HepG2 (cell line): ENCODE measurements at regions not wholly inside any gene's neighbourhood (a gene's known extent, or its start where the extent isn't known, plus 50 kb on each side); places are given as distances from the start of the nearest gene placed in this dataset.

ENCODE experiments used
- ATF2 ChIP-seq: sonication (generic); formaldehyde crosslinking; IDR thresholded peaks from 2 replicates; pipeline ENCODE4 v1.4.0; 2020; ENCODE audit warnings: missing genetic modification reagents
- CHD2 ChIP-seq: IDR thresholded peaks from 2 replicates; pipeline ENCODE4 v1.6.1; 2011; ENCODE audit warnings: low read depth, low read length, improper control_type of control experiment
- CREB1 ChIP-seq, 2 experiments: fragments of 450-650 bp in 1 of 2; IDR thresholded peaks; 2 replicates each; pipeline ENCODE4 v1.6.1; 2016 to 2017; ENCODE audit warnings: control low read depth in 1 of 2, mild to moderate bottlenecking in 1 of 2, missing compliant biosample characterization in 1 of 2, missing genetic modification characterization in 1 of 2
- HMG20A ChIP-seq: IDR thresholded peaks from 2 replicates; pipeline ENCODE4 v1.6.1; 2016; ENCODE audit warnings: borderline replicate concordance
- HOMEZ ChIP-seq: IDR thresholded peaks from 2 replicates; pipeline ENCODE4 v1.6.1; 2016; ENCODE audit warnings: low read depth
- HOXA5 ChIP-seq: sonication (generic); formaldehyde crosslinking; IDR thresholded peaks from 2 replicates; pipeline ENCODE4 v1.4.0; 2020; ENCODE audit warnings: missing genetic modification reagents
- NKX3-1 ChIP-seq: sonication (generic); formaldehyde crosslinking; IDR thresholded peaks from 2 replicates; pipeline ENCODE4 v1.5.0; 2020; ENCODE audit warnings: missing genetic modification reagents
- PHF20 ChIP-seq: sonication (generic); formaldehyde crosslinking; IDR thresholded peaks from 2 replicates; pipeline ENCODE4 v1.5.0; 2020; ENCODE audit warnings: mild to moderate bottlenecking, missing genetic modification reagents
- RARA ChIP-seq: IDR thresholded peaks from 2 replicates; pipeline ENCODE4 v1.6.1; 2016; ENCODE audit warnings: missing genetic modification reagents, missing compliant biosample characterization
- TAF1 ChIP-seq: sonication (generic); formaldehyde crosslinking; IDR thresholded peaks from 2 replicates; pipeline ENCODE4 v1.4.0; 2020; ENCODE audit warnings: missing genetic modification reagents
- TCF12 ChIP-seq, 2 experiments: fragments of 450-650 bp in 1 of 2; sonication (generic) in 1 of 2; formaldehyde crosslinking in 1 of 2; IDR thresholded peaks; 2 replicates each; pipeline versions ENCODE4 v1.6.1 to v1.8.0; 2017 to 2022; ENCODE audit warnings: antibody characterized with exemption in 1 of 2, mild to moderate bottlenecking in 1 of 2, missing genetic modification reagents in 1 of 2, moderate library complexity in 1 of 2
- THAP9 ChIP-seq: sonication (generic); formaldehyde crosslinking; IDR thresholded peaks from 2 replicates; pipeline ENCODE4; 2020; ENCODE audit warnings: missing genetic modification reagents, mild to moderate bottlenecking, borderline replicate concordance
- U2AF1 ChIP-seq: fragments of 200-400 bp; formaldehyde crosslinking; optimal IDR thresholded peaks from 2 replicates; pipeline ENCODE3; 2017; ENCODE audit warnings: mild to moderate bottlenecking, low read depth, low read length
- WIZ ChIP-seq: sonication (generic); formaldehyde crosslinking; IDR thresholded peaks from 2 replicates; pipeline ENCODE4 v1.5.1; 2020; ENCODE audit warnings: mild to moderate bottlenecking, missing genetic modification reagents
- ZNF331 ChIP-seq: sonication (generic); formaldehyde crosslinking; IDR thresholded peaks from 2 replicates; pipeline ENCODE4 v1.4.0; 2020; ENCODE audit warnings: missing genetic modification reagents
- ZNF816 ChIP-seq: sonication (generic); formaldehyde crosslinking; IDR thresholded peaks from 2 replicates; pipeline ENCODE4 v1.8.0; 2022; ENCODE audit warnings: missing genetic modification reagents, mild to moderate bottlenecking, borderline replicate concordance
- TF ChIP-seq, protein P1 (sequence below): sonication (generic); formaldehyde crosslinking; IDR thresholded peaks from 2 replicates; pipeline ENCODE4 v1.4.0; 2020; ENCODE audit warnings: missing genetic modification reagents
- TF ChIP-seq, protein P2 (sequence below): IDR thresholded peaks from 2 replicates; pipeline ENCODE4 v1.6.1; 2018; ENCODE audit warnings: missing genetic modification reagents
- TF ChIP-seq, protein P3 (sequence below): sonication (generic); formaldehyde crosslinking; IDR thresholded peaks from 2 replicates; pipeline ENCODE4 v1.8.0; 2022; ENCODE audit warnings: mild to moderate bottlenecking, missing genetic modification reagents; ENCODE audit not compliant: insufficient replicate concordance

- TF ChIP-seq HMG20A (CRISPR knock-in tag), result peak; percentile 71; the same call in 1 of the 2 replicates
- TF ChIP-seq, protein P1, sequence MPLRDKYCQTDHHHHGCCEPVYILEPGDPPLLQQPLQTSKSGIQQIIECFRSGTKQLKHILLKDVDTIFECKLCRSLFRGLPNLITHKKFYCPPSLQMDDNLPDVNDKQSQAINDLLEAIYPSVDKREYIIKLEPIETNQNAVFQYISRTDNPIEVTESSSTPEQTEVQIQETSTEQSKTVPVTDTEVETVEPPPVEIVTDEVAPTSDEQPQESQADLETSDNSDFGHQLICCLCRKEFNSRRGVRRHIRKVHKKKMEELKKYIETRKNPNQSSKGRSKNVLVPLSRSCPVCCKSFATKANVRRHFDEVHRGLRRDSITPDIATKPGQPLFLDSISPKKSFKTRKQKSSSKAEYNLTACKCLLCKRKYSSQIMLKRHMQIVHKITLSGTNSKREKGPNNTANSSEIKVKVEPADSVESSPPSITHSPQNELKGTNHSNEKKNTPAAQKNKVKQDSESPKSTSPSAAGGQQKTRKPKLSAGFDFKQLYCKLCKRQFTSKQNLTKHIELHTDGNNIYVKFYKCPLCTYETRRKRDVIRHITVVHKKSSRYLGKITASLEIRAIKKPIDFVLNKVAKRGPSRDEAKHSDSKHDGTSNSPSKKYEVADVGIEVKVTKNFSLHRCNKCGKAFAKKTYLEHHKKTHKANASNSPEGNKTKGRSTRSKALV (CRISPR knock-in tag), result peak; percentile 47; the same call in 1 of the 2 replicates
- TF ChIP-seq CREB1 (IDR thresholded peaks at IDR 0.05), result no peak
- peak; percentile 49 for TF ChIP-seq CREB1 (CRISPR knock-in tag; IDR thresholded peaks at IDR 0.05)
- 0 out of 2 replicates have a peak, but pooled peaks have one; percentile 50 for TF ChIP-seq HOXA5 (CRISPR knock-in tag)
- no peak for TF ChIP-seq PHF20 (CRISPR knock-in tag)
- peak; percentile 69; the same call in 1 of the 2 replicates for TF ChIP-seq WIZ (CRISPR knock-in tag)
- no peak for TF ChIP-seq TCF12 (IDR thresholded peaks at IDR 0.05)
- TF ChIP-seq TCF12 (CRISPR knock-in tag; IDR thresholded peaks at IDR 0.05), result peak; percentile 79; the same call in 1 of the 2 replicates
- 0 out of 2 replicates have a peak, but pooled peaks have one; percentile 8 for TF ChIP-seq NKX3-1 (CRISPR knock-in tag)
- TF ChIP-seq, protein P2, sequence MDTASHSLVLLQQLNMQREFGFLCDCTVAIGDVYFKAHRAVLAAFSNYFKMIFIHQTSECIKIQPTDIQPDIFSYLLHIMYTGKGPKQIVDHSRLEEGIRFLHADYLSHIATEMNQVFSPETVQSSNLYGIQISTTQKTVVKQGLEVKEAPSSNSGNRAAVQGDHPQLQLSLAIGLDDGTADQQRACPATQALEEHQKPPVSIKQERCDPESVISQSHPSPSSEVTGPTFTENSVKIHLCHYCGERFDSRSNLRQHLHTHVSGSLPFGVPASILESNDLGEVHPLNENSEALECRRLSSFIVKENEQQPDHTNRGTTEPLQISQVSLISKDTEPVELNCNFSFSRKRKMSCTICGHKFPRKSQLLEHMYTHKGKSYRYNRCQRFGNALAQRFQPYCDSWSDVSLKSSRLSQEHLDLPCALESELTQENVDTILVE (CRISPR knock-in tag), result peak; percentile 76
- TF ChIP-seq THAP9 (CRISPR knock-in tag), result no peak
- TF ChIP-seq CHD2, result no peak
- peak; percentile 80 for TF ChIP-seq ZNF331
- TF ChIP-seq TAF1, result no peak
- peak; percentile 67 for TF ChIP-seq ATF2 (CRISPR knock-in tag)
- TF ChIP-seq RARA (CRISPR knock-in tag), result peak; percentile 74
- no peak for TF ChIP-seq ZNF816 (CRISPR knock-in tag)
- 0 out of 2 replicates have a peak, but pooled peaks have one; percentile 36 for TF ChIP-seq HOMEZ (CRISPR knock-in tag)
- TF ChIP-seq U2AF1, result no peak
- TF ChIP-seq, protein P3, sequence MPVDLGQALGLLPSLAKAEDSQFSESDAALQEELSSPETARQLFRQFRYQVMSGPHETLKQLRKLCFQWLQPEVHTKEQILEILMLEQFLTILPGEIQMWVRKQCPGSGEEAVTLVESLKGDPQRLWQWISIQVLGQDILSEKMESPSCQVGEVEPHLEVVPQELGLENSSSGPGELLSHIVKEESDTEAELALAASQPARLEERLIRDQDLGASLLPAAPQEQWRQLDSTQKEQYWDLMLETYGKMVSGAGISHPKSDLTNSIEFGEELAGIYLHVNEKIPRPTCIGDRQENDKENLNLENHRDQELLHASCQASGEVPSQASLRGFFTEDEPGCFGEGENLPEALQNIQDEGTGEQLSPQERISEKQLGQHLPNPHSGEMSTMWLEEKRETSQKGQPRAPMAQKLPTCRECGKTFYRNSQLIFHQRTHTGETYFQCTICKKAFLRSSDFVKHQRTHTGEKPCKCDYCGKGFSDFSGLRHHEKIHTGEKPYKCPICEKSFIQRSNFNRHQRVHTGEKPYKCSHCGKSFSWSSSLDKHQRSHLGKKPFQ, result peak; percentile 36
These were observed 430.5 kb downstream of the STK39 start (continued) for GRCh38 chr2:167816874-167817290.
